OCI-LY7 (cell line): ENCODE measurements at regions not wholly inside any gene's neighbourhood (a gene's known extent, or its start where the extent isn't known, plus 50 kb on each side); places are given as distances from the start of the nearest gene placed in this dataset.

Source experiments
- CTCF ChIP-seq: fragments of 200-600 bp; sonication (generic); conservative IDR thresholded peaks from 2 replicates; pipeline ENCODE4 v1.5.1; 2014; ENCODE audit warnings: mild to moderate bottlenecking, antibody characterized with exemption, low read length, moderate library complexity, mixed read lengths
- EZH2phosphoT487 ChIP-seq: fragments of 200-600 bp; sonication (generic); IDR thresholded peaks from 2 replicates; pipeline ENCODE4 v1.6.1; 2018; ENCODE audit warnings: low read depth, borderline replicate concordance, mild to moderate bottlenecking, mixed run types, antibody characterized with exemption, low read length, moderate library complexity, mixed read lengths

GRCh38 chr2:65729246-65729645 is 296.8 kb upstream of the SPRED2 start:
- TF ChIP-seq CTCF (no peak), EZH2phosphoT487 (no peak)
